ENCODE measurements at regions not wholly inside any gene's neighbourhood (a gene's known extent, or its start where the extent isn't known, plus 50 kb on each side); places are given as distances from the start of the nearest gene placed in this dataset.

GRCh38 chr3:65238652-65239051, 550.9 kb upstream of the ADAMTS9 start:
- TF ChIP-seq EZH2 (IDR thresholded peaks at IDR 0.05; ENCODE audit: insufficient read depth, poor library complexity, severe bottlenecking) = no peak
- TF ChIP-seq EZH2phosphoT487 (IDR thresholded peaks at IDR 0.05; ENCODE audit: insufficient read depth, low read depth) = no peak
